ENCODE measurements at regions not wholly inside any gene's neighbourhood (a gene's known extent, or its start where the extent isn't known, plus 50 kb on each side); places are given as distances from the start of the nearest gene placed in this dataset.
"Not testable (repeated sequence)": the region's sequence is repeated elsewhere in the genome, so short reads cannot be mapped to it uniquely, and the experiment has no call there.

GRCh38 chrY:19006234-19006633 lies 232.7 kb upstream of the HSFY2 start:
- DNase-seq (ENCODE audit: low read depth in 1 of 2, low spot score in 1 of 2): no peak
- H3K4me3 ChIP-seq: no peak overlapping the region
- H3K9me3 ChIP-seq (ENCODE audit: low read depth): no peaks in the 10 kb centered on the region
- no peak overlapping the region for H3K27ac ChIP-seq
- H3K4me1 ChIP-seq (ENCODE audit: low read depth): no peaks in the 10 kb centered on the region
- no peaks in the 10 kb centered on the region for H3K36me3 ChIP-seq
- no peaks in the 10 kb centered on the region for H3K27me3 ChIP-seq
- TF ChIP-seq CTCF (IDR thresholded peaks at IDR 0.05; ENCODE audit: low read depth, low read length): no peak

GRCh38 chrY:19005579-19005978 lies 232.0 kb upstream of the HSFY2 start:
- Histone ChIP-seq H3K27me3 (no peaks in the 10 kb centered on the region), H3K27ac (no peak overlapping the region), H3K9me3 (ENCODE audit: low read depth) (no peaks in the 10 kb centered on the region), H3K4me3 (no peak overlapping the region), H3K36me3 (no peaks in the 10 kb centered on the region), H3K4me1 (ENCODE audit: low read depth) (no peaks in the 10 kb centered on the region)
- TF ChIP-seq CTCF (IDR thresholded peaks at IDR 0.05; ENCODE audit: low read depth, low read length): no peak
- no peak for DNase-seq (ENCODE audit: low read depth in 1 of 2, low spot score in 1 of 2)

- Histone ChIP-seq H3K27me3 (no peaks in the 10 kb centered on the region), H3K27ac (no peak overlapping the region), H3K36me3 (no peaks in the 10 kb centered on the region), H3K4me1 (ENCODE audit: low read depth) (no peaks in the 10 kb centered on the region), H3K9me3 (ENCODE audit: low read depth) (no peaks in the 10 kb centered on the region), H3K4me3 (no peak overlapping the region)
- TF ChIP-seq CTCF (IDR thresholded peaks at IDR 0.05; ENCODE audit: low read depth, low read length): peak; percentile 38
- peak in 1 of 2 donors; percentile 24 for DNase-seq (ENCODE audit: low read depth in 1 of 2, low spot score in 1 of 2)
Observed at GRCh38 chrY:18997635-18998240, 224.2 kb upstream of the HSFY2 start.

GRCh38 chrY:18993480-18993879 lies 219.9 kb upstream of the HSFY2 start:
- H3K9me3 ChIP-seq (ENCODE audit: low read depth): no peaks in the 10 kb centered on the region
- no peaks in the 10 kb centered on the region for H3K36me3 ChIP-seq
- no peaks in the 10 kb centered on the region for H3K4me1 ChIP-seq (ENCODE audit: low read depth)
- no peak overlapping the region for H3K4me3 ChIP-seq
- H3K27ac ChIP-seq: no peak overlapping the region
- no peak for TF ChIP-seq CTCF (IDR thresholded peaks at IDR 0.05; ENCODE audit: low read depth, low read length)
- H3K27me3 ChIP-seq: no peaks in the 10 kb centered on the region
- DNase-seq (ENCODE audit: low read depth in 1 of 2, low spot score in 1 of 2): no peak

GRCh38 chrY:18992684-18993083 lies 219.1 kb upstream of the HSFY2 start:
- not testable (repeated sequence) for H3K27me3 ChIP-seq; H3K4me1 ChIP-seq (ENCODE audit: low read depth); H3K4me3 ChIP-seq; H3K27ac ChIP-seq; H3K36me3 ChIP-seq; H3K9me3 ChIP-seq (ENCODE audit: low read depth)
- DNase-seq (ENCODE audit: low read depth in 1 of 2, low spot score in 1 of 2): peak in 1 of 2 donors; percentile 1

GRCh38 chrY:18989356-18989755 lies 215.8 kb upstream of the HSFY2 start:
- no peaks in the 10 kb centered on the region for H3K9me3 ChIP-seq (ENCODE audit: low read depth)
- H3K36me3 ChIP-seq: no peaks in the 10 kb centered on the region
- no peak for TF ChIP-seq CTCF (IDR thresholded peaks at IDR 0.05; ENCODE audit: low read depth, low read length)
- no peak overlapping the region for H3K27ac ChIP-seq
- no peaks in the 10 kb centered on the region for H3K4me1 ChIP-seq (ENCODE audit: low read depth)
- H3K4me3 ChIP-seq: no peak overlapping the region
- no peaks in the 10 kb centered on the region for H3K27me3 ChIP-seq
- DNase-seq (ENCODE audit: low read depth in 1 of 2, low spot score in 1 of 2): no peak
